ENCODE measurements at regions not wholly inside any gene's neighbourhood (a gene's known extent, or its start where the extent isn't known, plus 50 kb on each side); places are given as distances from the start of the nearest gene placed in this dataset.
"Not testable (repeated sequence)": the region's sequence is repeated elsewhere in the genome, so short reads cannot be mapped to it uniquely, and the experiment has no call there.

- no peak overlapping the region for H3K4me3 ChIP-seq (replicated peaks; ENCODE audit: insufficient read depth, low read length)
- no peaks in the 10 kb centered on the region for H3K27me3 ChIP-seq (ENCODE audit: insufficient read depth, poor library complexity, severe bottlenecking)
- DNase-seq (ENCODE audit: low read depth in 1 of 2, low spot score in 1 of 2), result no peak
- no peak overlapping the region for H3K27ac ChIP-seq (replicated peaks)
- TF ChIP-seq POLR2AphosphoS5 (IDR thresholded peaks at IDR 0.05; ENCODE audit: low read depth) (no peak), REST (IDR thresholded peaks at IDR 0.05; ENCODE audit: insufficient replicate concordance, low read depth) (no peak), SPI1 (IDR thresholded peaks at IDR 0.05; ENCODE audit: borderline replicate concordance, low read depth) (no peak), GABPA (IDR thresholded peaks at IDR 0.05; ENCODE audit: low read depth) (no peak), CTCF (IDR thresholded peaks at IDR 0.05; ENCODE audit: insufficient read depth, low read length) (no peak)
Observed at GRCh38 chr7:70894799-70895198, 237.1 kb upstream of the GALNT17 start.

- H3K27ac ChIP-seq (replicated peaks); H3K4me3 ChIP-seq (replicated peaks; ENCODE audit: insufficient read depth, low read length); DNase-seq (ENCODE audit: low read depth in 1 of 2, low spot score in 1 of 2); H3K27me3 ChIP-seq (ENCODE audit: insufficient read depth, poor library complexity, severe bottlenecking): not testable (repeated sequence)
Observed at GRCh38 chr7:70895337-70896200, 236.4 kb upstream of the GALNT17 start.

- no peak overlapping the region for H3K27ac ChIP-seq (replicated peaks)
- no peak overlapping the region for H3K4me3 ChIP-seq (replicated peaks; ENCODE audit: insufficient read depth, low read length)
- no peaks in the 10 kb centered on the region for H3K27me3 ChIP-seq (ENCODE audit: insufficient read depth, poor library complexity, severe bottlenecking)
- DNase-seq (ENCODE audit: low read depth in 1 of 2, low spot score in 1 of 2), result no peak
- TF ChIP-seq CTCF (IDR thresholded peaks at IDR 0.05; ENCODE audit: insufficient read depth, low read length), result no peak
- no peak for TF ChIP-seq GABPA (IDR thresholded peaks at IDR 0.05; ENCODE audit: low read depth)
Observed at GRCh38 chr7:70907259-70908247, 224.4 kb upstream of the GALNT17 start.

- H3K4me3 ChIP-seq (replicated peaks; ENCODE audit: insufficient read depth, low read length), result no peak overlapping the region
- DNase-seq (ENCODE audit: low read depth in 1 of 2, low spot score in 1 of 2), result no peak
- no peak for TF ChIP-seq POLR2AphosphoS5 (IDR thresholded peaks at IDR 0.05; ENCODE audit: low read depth)
- no peaks in the 10 kb centered on the region for H3K27me3 ChIP-seq (ENCODE audit: insufficient read depth, poor library complexity, severe bottlenecking)
- H3K27ac ChIP-seq (replicated peaks), result no peak overlapping the region
Observed at GRCh38 chr7:70913924-70914323, 218.0 kb upstream of the GALNT17 start.

GRCh38 chr7:70915067-70915466 lies 216.9 kb upstream of the GALNT17 start:
- DNase-seq (ENCODE audit: low read depth in 1 of 2, low spot score in 1 of 2), result no peak
- Histone ChIP-seq H3K27me3 (ENCODE audit: insufficient read depth, poor library complexity, severe bottlenecking) (no peaks in the 10 kb centered on the region), H3K4me3 (replicated peaks; ENCODE audit: insufficient read depth, low read length) (no peak overlapping the region), H3K27ac (replicated peaks) (no peak overlapping the region)
- no peak for TF ChIP-seq POLR2AphosphoS5 (IDR thresholded peaks at IDR 0.05; ENCODE audit: low read depth)
- TF ChIP-seq CTCF (IDR thresholded peaks at IDR 0.05; ENCODE audit: insufficient read depth, low read length), result no peak

All from HL-60 (cell line).